ENCODE measurements at regions not wholly inside any gene's neighbourhood (a gene's known extent, or its start where the extent isn't known, plus 50 kb on each side); places are given as distances from the start of the nearest gene placed in this dataset.

- H3K27ac Mint-ChIP-seq, result no peak overlapping the region
- no peaks in the 10 kb centered on the region for H3K27me3 Mint-ChIP-seq
- no peak for DNase-seq (ENCODE audit: extremely low spot score, unreplicated experiment)
- H3K36me3 Mint-ChIP-seq, result no peaks in the 10 kb centered on the region
- H3K4me1 Mint-ChIP-seq (ENCODE audit: unreplicated experiment), result peaks cover 24% of the 10 kb centered on the region
- H3K9me3 Mint-ChIP-seq, result peaks cover 4% of the 10 kb centered on the region
- no peak for TF ChIP-seq CTCF (conservative IDR thresholded peaks at IDR 0.05)
- H3K4me3 Mint-ChIP-seq, result no peak overlapping the region
Measured at GRCh38 chr5:147175516-147176097, 59.2 kb upstream of the STK32A start.

GRCh38 chr5:147176422-147176821 is 58.4 kb upstream of the STK32A start:
- no peak overlapping the region for H3K27ac Mint-ChIP-seq
- no peaks in the 10 kb centered on the region for H3K27me3 Mint-ChIP-seq
- H3K4me1 Mint-ChIP-seq (ENCODE audit: unreplicated experiment), result peaks cover 21% of the 10 kb centered on the region
- H3K4me3 Mint-ChIP-seq, result no peak overlapping the region
- DNase-seq (ENCODE audit: extremely low spot score, unreplicated experiment), result no peak
- H3K36me3 Mint-ChIP-seq, result no peaks in the 10 kb centered on the region
- H3K9me3 Mint-ChIP-seq, result no peaks in the 10 kb centered on the region
- TF ChIP-seq CTCF (conservative IDR thresholded peaks at IDR 0.05), result no peak

- Mint-ChIP-seq H3K27ac (no peak overlapping the region), H3K4me1 (ENCODE audit: unreplicated experiment) (peaks cover 21% of the 10 kb centered on the region), H3K4me3 (no peak overlapping the region), H3K36me3 (no peaks in the 10 kb centered on the region), H3K27me3 (no peaks in the 10 kb centered on the region), H3K9me3 (no peaks in the 10 kb centered on the region)
- no peak for DNase-seq (ENCODE audit: extremely low spot score, unreplicated experiment)
- TF ChIP-seq CTCF (conservative IDR thresholded peaks at IDR 0.05), result no peak
Measured at GRCh38 chr5:147177125-147177840, 57.5 kb upstream of the STK32A start.

GRCh38 chr5:147179562-147180147 is 55.2 kb upstream of the STK32A start:
- H3K36me3 Mint-ChIP-seq, result no peaks in the 10 kb centered on the region
- TF ChIP-seq CTCF (conservative IDR thresholded peaks at IDR 0.05), result no peak
- no peak overlapping the region for H3K27ac Mint-ChIP-seq
- DNase-seq (ENCODE audit: extremely low spot score, unreplicated experiment), result no peak
- H3K9me3 Mint-ChIP-seq, result no peaks in the 10 kb centered on the region
- H3K27me3 Mint-ChIP-seq, result no peaks in the 10 kb centered on the region
- H3K4me1 Mint-ChIP-seq (ENCODE audit: unreplicated experiment), result peaks cover 12% of the 10 kb centered on the region
- no peak overlapping the region for H3K4me3 Mint-ChIP-seq

- no peaks in the 10 kb centered on the region for H3K36me3 Mint-ChIP-seq
- DNase-seq (ENCODE audit: extremely low spot score, unreplicated experiment), result no peak
- no peaks in the 10 kb centered on the region for H3K9me3 Mint-ChIP-seq
- no peak overlapping the region for H3K27ac Mint-ChIP-seq
- no peaks in the 10 kb centered on the region for H3K27me3 Mint-ChIP-seq
- H3K4me3 Mint-ChIP-seq, result no peak overlapping the region
- H3K4me1 Mint-ChIP-seq (ENCODE audit: unreplicated experiment), result peaks cover 9% of the 10 kb centered on the region
- TF ChIP-seq CTCF (conservative IDR thresholded peaks at IDR 0.05), result no peak
Measured at GRCh38 chr5:147180751-147181150, 54.1 kb upstream of the STK32A start.

Measured in type B pancreatic cell (in vitro differentiated cells).